Ascending aorta (tissue), 2 donors: ENCODE measurements at regions not wholly inside any gene's neighbourhood (a gene's known extent, or its start where the extent isn't known, plus 50 kb on each side); places are given as distances from the start of the nearest gene placed in this dataset.

ENCODE experiments used
- DNase-seq, 2 donors: peaks; one replicate each; pipeline ENCODE4 v3.0.0-alpha.2; 2019; ENCODE audit warnings: low spot score in 2 of 2
- H3K27ac ChIP-seq, 2 donors: fragments of 200-600 bp; sonication (generic); one replicate each; pipeline ENCODE4 v1.5.1; 2016 to 2017; ENCODE audit warnings: mild to moderate bottlenecking in 1 of 2
- H3K27me3 ChIP-seq: fragments of 200-600 bp; sonication (generic); one replicate; pipeline ENCODE4 v1.5.1; 2017
- H3K36me3 ChIP-seq, 2 donors: fragments of 200-600 bp; sonication (generic); one replicate each; pipeline ENCODE4 v1.5.1; 2016
- H3K4me1 ChIP-seq, 2 donors: fragments of 200-600 bp; sonication (generic); one replicate each; pipeline ENCODE4 v1.5.1; 2016 to 2017; ENCODE audit warnings: mild to moderate bottlenecking in 1 of 2
- H3K4me3 ChIP-seq, 2 donors: fragments of 200-600 bp; sonication (generic); one replicate each; pipeline ENCODE4 v1.5.1; 2016 to 2017; ENCODE audit warnings: mild to moderate bottlenecking in 1 of 2
- H3K9me3 ChIP-seq, 2 donors: fragments of 200-600 bp; sonication (generic); one replicate each; pipeline ENCODE4 v1.5.1; 2016
- intact Hi-C: fragments of 100-400 bp; cut with DNase I; formaldehyde crosslinking; loops from one replicate; pipeline ENCODE4 v1.15.1; 2023
- TF ChIP-seq, protein P1 (sequence below), 3 experiments: fragments of 200-600 bp in 2 of 3; fragments of 450-650 bp in 1 of 3; sonication (generic) in 2 of 3; IDR thresholded peaks; one replicate each; pipeline ENCODE4 v1.5.1; 2016 to 2019; ENCODE audit warnings: antibody characterized with exemption in 3 of 3, mild to moderate bottlenecking in 1 of 3, moderate library complexity in 1 of 3

GRCh38 chr3:71858503-71859122 is 73.7 kb upstream of the PROK2 start:
- intact Hi-C loops, result no loop called here
- TF ChIP-seq, protein P1, sequence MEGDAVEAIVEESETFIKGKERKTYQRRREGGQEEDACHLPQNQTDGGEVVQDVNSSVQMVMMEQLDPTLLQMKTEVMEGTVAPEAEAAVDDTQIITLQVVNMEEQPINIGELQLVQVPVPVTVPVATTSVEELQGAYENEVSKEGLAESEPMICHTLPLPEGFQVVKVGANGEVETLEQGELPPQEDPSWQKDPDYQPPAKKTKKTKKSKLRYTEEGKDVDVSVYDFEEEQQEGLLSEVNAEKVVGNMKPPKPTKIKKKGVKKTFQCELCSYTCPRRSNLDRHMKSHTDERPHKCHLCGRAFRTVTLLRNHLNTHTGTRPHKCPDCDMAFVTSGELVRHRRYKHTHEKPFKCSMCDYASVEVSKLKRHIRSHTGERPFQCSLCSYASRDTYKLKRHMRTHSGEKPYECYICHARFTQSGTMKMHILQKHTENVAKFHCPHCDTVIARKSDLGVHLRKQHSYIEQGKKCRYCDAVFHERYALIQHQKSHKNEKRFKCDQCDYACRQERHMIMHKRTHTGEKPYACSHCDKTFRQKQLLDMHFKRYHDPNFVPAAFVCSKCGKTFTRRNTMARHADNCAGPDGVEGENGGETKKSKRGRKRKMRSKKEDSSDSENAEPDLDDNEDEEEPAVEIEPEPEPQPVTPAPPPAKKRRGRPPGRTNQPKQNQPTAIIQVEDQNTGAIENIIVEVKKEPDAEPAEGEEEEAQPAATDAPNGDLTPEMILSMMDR (IDR thresholded peaks at IDR 0.05), result no peak
- Histone ChIP-seq H3K36me3 (no peaks in the 10 kb centered on the region), H3K4me1 (no peaks in the 10 kb centered on the region), H3K4me3 (no peak overlapping the region), H3K27me3 (no peaks in the 10 kb centered on the region), H3K27ac (no peak overlapping the region), H3K9me3 (no peaks in the 10 kb centered on the region)
- no peak for DNase-seq

DNA sequence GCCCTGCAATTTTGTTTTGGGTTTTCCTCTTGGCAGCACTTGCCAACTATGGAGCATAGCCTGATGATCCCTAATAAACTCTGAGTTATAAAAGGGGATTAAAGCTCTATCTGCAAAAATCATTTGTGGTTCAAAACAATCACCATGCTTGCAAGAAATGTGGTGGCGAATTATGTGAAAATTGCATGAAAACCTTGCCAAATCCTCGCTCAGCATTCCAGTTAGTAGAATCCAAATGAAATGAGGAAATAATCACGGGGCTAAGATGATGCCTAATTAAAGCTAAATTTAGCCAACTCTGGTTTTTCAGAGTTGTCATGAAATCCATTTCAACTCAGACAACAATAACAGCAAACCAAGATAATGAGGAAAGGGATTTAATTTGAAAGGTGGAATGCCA is 73.0 kb upstream of the PROK2 start:
- H3K27ac ChIP-seq, result no peak overlapping the region
- no peak overlapping the region for H3K4me3 ChIP-seq
- TF ChIP-seq, protein P1 (IDR thresholded peaks at IDR 0.05), result no peak
- H3K4me1 ChIP-seq, result no peaks in the 10 kb centered on the region
- H3K9me3 ChIP-seq, result no peaks in the 10 kb centered on the region
- intact Hi-C loops, result no loop called here
- H3K27me3 ChIP-seq, result no peaks in the 10 kb centered on the region
- no peak for DNase-seq
- no peaks in the 10 kb centered on the region for H3K36me3 ChIP-seq

- Histone ChIP-seq H3K27ac (no peak overlapping the region), H3K36me3 (no peaks in the 10 kb centered on the region), H3K9me3 (no peaks in the 10 kb centered on the region), H3K4me1 (no peaks in the 10 kb centered on the region), H3K4me3 (no peak overlapping the region), H3K27me3 (no peaks in the 10 kb centered on the region)
- intact Hi-C loops, result no loop called here
- DNase-seq, result no peak
- TF ChIP-seq, protein P1 (IDR thresholded peaks at IDR 0.05), result no peak
These were observed 69.8 kb upstream of the PROK2 start for GRCh38 chr3:71854706-71855105.

GRCh38 chr3:71854096-71854495 is 69.1 kb upstream of the PROK2 start:
- Histone ChIP-seq H3K4me3 (no peak overlapping the region), H3K27ac (no peak overlapping the region), H3K27me3 (no peaks in the 10 kb centered on the region), H3K36me3 (no peaks in the 10 kb centered on the region), H3K9me3 (no peaks in the 10 kb centered on the region), H3K4me1 (no peaks in the 10 kb centered on the region)
- DNase-seq, result no peak
- TF ChIP-seq, protein P1 (IDR thresholded peaks at IDR 0.05), result no peak
- intact Hi-C loops, result no loop called here

DNA sequence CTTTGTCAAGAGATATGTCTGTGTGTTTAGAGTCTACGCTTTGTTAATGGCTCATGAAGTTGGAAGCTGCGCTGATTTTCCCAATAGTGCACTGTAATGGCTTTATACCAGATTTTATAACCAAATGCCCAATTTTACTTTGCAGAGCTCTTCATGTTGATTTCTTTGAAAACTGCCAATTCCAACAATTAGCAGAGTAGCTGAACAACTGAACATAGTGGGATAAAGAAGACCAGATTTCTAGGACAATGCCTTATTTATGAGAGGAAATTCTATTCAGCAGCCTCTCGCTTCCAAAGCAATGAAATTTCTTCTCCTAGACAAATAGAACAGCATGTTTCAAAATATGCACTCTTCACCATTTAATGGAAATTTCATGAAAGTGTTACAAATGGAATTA is 66.9 kb upstream of the PROK2 start:
- TF ChIP-seq, protein P1 (IDR thresholded peaks at IDR 0.05), result no peak
- intact Hi-C loops, result no loop called here
- Histone ChIP-seq H3K27me3 (no peaks in the 10 kb centered on the region), H3K4me3 (no peak overlapping the region), H3K36me3 (no peaks in the 10 kb centered on the region), H3K9me3 (no peaks in the 10 kb centered on the region), H3K27ac (no peak overlapping the region), H3K4me1 (no peaks in the 10 kb centered on the region)
- DNase-seq, result no peak

GRCh38 chr3:71850654-71851053 is 65.7 kb upstream of the PROK2 start:
- intact Hi-C loops, result no loop called here
- Histone ChIP-seq H3K4me1 (no peaks in the 10 kb centered on the region), H3K36me3 (no peaks in the 10 kb centered on the region), H3K27me3 (no peaks in the 10 kb centered on the region), H3K27ac (no peak overlapping the region), H3K4me3 (no peak overlapping the region), H3K9me3 (no peaks in the 10 kb centered on the region)
- TF ChIP-seq, protein P1 (IDR thresholded peaks at IDR 0.05), result no peak
- no peak for DNase-seq
